A549 (cell line): ENCODE measurements at regions not wholly inside any gene's neighbourhood (a gene's known extent, or its start where the extent isn't known, plus 50 kb on each side); places are given as distances from the start of the nearest gene placed in this dataset.

Experiments used
- BHLHE40 ChIP-seq: IDR thresholded peaks from 2 replicates; pipeline ENCODE4 v1.6.1; 2012; ENCODE audit warnings: low read depth, low read length, inconsistent platforms
- EP300 ChIP-seq, 2 experiments: fragments of >200 bp; sonication (Bioruptor Twin); formaldehyde crosslinking; IDR thresholded peaks; 2 replicates in 1 of 2; 3 replicates in 1 of 2; pipeline ENCODE4 v1.6.1; 2016 to 2017
- HDAC2 ChIP-seq: fragments of 200-600 bp; sonication (generic); IDR thresholded peaks from 2 replicates; pipeline ENCODE4 v1.6.1; 2016
- KDM1A ChIP-seq: fragments of 200-600 bp; sonication (generic); IDR thresholded peaks from 2 replicates; pipeline ENCODE4 v1.6.1; 2016; ENCODE audit warnings: low read depth, mild to moderate bottlenecking
- MAFK ChIP-seq: fragments of 450-650 bp; IDR thresholded peaks from 2 replicates; pipeline ENCODE4 v1.6.1; 2014; ENCODE audit not compliant: partially characterized antibody
- MAX ChIP-seq: IDR thresholded peaks from 2 replicates; pipeline ENCODE4 v1.6.1; 2012
- NFE2L2 ChIP-seq: fragments of 150-350 bp; conservative IDR thresholded peaks from 2 replicates; pipeline ENCODE4 v1.6.1; 2014; ENCODE audit warnings: low read length
- POLR2A ChIP-seq: IDR thresholded peaks from 2 replicates; pipeline ENCODE4 v1.6.1; 2012; ENCODE audit warnings: mild to moderate bottlenecking, low read length
- RAD21 ChIP-seq, 2 experiments: fragments of >200 bp in 1 of 2; sonication (Bioruptor Twin) in 1 of 2; formaldehyde crosslinking in 1 of 2; IDR thresholded peaks in 1 of 2; conservative IDR thresholded peaks in 1 of 2; 2 replicates in 1 of 2; 3 replicates in 1 of 2; pipeline ENCODE4 v1.6.1; 2012 to 2018; ENCODE audit warnings: inconsistent platforms in 1 of 2
- RCOR1 ChIP-seq: fragments of 150-350 bp; IDR thresholded peaks from 2 replicates; pipeline ENCODE4 v1.6.1; 2014; ENCODE audit warnings: antibody characterized with exemption, low read length, low read depth
- REST ChIP-seq: fragments of 200-600 bp; sonication (generic); IDR thresholded peaks from 2 replicates; pipeline ENCODE4 v1.6.1; 2016; ENCODE audit warnings: antibody characterized with exemption, mild to moderate bottlenecking, moderate library complexity
- SMC3 ChIP-seq: fragments of >200 bp; sonication (Bioruptor Twin); formaldehyde crosslinking; IDR thresholded peaks from 3 replicates; pipeline ENCODE4 v1.6.1; 2018; ENCODE audit warnings: inconsistent platforms
- TF ChIP-seq, protein P1 (sequence below): fragments of >200 bp; sonication (Bioruptor Twin); formaldehyde crosslinking; IDR thresholded peaks from 3 replicates; pipeline ENCODE4 v1.5.1; 2016
- TF ChIP-seq, protein P2 (sequence below): fragments of 150-350 bp; IDR thresholded peaks from 2 replicates; pipeline ENCODE4 v1.6.1; 2014; ENCODE audit warnings: low read depth, mild to moderate bottlenecking, low read length

GRCh38 chr12:5276327-5276880 lies 155.5 kb upstream of the NTF3 start:
- TF ChIP-seq EP300 (IDR thresholded peaks at IDR 0.05) (no peak), POLR2A (no peak), KDM1A (no peak), SMC3 (no peak), BHLHE40 (no peak), RAD21 (conservative IDR thresholded peaks at IDR 0.05 in 1 of 2, IDR thresholded peaks at IDR 0.05 in 1 of 2) (no peak), MAFK (no peak), HDAC2 (no peak), NFE2L2 (no peak), RCOR1 (no peak), MAX (no peak), REST (no peak)
- TF ChIP-seq, protein P1, sequence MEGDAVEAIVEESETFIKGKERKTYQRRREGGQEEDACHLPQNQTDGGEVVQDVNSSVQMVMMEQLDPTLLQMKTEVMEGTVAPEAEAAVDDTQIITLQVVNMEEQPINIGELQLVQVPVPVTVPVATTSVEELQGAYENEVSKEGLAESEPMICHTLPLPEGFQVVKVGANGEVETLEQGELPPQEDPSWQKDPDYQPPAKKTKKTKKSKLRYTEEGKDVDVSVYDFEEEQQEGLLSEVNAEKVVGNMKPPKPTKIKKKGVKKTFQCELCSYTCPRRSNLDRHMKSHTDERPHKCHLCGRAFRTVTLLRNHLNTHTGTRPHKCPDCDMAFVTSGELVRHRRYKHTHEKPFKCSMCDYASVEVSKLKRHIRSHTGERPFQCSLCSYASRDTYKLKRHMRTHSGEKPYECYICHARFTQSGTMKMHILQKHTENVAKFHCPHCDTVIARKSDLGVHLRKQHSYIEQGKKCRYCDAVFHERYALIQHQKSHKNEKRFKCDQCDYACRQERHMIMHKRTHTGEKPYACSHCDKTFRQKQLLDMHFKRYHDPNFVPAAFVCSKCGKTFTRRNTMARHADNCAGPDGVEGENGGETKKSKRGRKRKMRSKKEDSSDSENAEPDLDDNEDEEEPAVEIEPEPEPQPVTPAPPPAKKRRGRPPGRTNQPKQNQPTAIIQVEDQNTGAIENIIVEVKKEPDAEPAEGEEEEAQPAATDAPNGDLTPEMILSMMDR: no peak
- TF ChIP-seq, protein P2, sequence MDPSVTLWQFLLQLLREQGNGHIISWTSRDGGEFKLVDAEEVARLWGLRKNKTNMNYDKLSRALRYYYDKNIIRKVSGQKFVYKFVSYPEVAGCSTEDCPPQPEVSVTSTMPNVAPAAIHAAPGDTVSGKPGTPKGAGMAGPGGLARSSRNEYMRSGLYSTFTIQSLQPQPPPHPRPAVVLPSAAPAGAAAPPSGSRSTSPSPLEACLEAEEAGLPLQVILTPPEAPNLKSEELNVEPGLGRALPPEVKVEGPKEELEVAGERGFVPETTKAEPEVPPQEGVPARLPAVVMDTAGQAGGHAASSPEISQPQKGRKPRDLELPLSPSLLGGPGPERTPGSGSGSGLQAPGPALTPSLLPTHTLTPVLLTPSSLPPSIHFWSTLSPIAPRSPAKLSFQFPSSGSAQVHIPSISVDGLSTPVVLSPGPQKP: no peak
